PC-9 (cell line): ENCODE measurements at regions not wholly inside any gene's neighbourhood (a gene's known extent, or its start where the extent isn't known, plus 50 kb on each side); places are given as distances from the start of the nearest gene placed in this dataset.

Experiments
- EZH2 ChIP-seq: fragments of 200-600 bp; sonication (generic); IDR thresholded peaks from 2 replicates; pipeline ENCODE4 v1.8.0; 2017; ENCODE audit warnings: antibody characterized with exemption, low read depth
- TF ChIP-seq, protein P1 (sequence below): fragments of 200-600 bp; sonication (generic); conservative IDR thresholded peaks from 2 replicates; pipeline ENCODE4 v1.6.1; 2017; ENCODE audit warnings: mixed run types, antibody characterized with exemption, mild to moderate bottlenecking, moderate library complexity

DNA sequence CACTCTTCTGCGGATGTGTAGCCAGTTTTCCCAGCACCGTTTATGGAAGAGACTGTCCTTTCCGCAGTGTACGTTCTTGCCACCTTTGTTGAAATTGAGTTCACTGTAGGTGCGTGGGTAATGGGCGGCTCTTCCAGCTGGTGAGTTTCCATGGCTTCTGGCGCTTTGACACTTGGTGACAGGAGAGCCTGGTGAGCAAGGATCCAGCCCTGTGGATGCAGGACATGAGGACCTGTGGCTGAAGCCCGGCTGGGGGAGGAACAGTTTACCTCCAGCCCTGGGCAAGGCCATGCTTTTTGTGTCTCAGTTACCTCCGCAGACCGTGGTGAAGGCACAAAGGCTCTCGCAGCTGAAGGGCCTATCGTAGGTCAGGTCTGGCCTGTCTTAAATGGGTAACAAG lies 166.5 kb downstream of the LAT start:
- TF ChIP-seq, protein P1, sequence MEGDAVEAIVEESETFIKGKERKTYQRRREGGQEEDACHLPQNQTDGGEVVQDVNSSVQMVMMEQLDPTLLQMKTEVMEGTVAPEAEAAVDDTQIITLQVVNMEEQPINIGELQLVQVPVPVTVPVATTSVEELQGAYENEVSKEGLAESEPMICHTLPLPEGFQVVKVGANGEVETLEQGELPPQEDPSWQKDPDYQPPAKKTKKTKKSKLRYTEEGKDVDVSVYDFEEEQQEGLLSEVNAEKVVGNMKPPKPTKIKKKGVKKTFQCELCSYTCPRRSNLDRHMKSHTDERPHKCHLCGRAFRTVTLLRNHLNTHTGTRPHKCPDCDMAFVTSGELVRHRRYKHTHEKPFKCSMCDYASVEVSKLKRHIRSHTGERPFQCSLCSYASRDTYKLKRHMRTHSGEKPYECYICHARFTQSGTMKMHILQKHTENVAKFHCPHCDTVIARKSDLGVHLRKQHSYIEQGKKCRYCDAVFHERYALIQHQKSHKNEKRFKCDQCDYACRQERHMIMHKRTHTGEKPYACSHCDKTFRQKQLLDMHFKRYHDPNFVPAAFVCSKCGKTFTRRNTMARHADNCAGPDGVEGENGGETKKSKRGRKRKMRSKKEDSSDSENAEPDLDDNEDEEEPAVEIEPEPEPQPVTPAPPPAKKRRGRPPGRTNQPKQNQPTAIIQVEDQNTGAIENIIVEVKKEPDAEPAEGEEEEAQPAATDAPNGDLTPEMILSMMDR: no peak
- no peak for TF ChIP-seq EZH2
